GM21717 (cell line): ENCODE measurements at regions not wholly inside any gene's neighbourhood (a gene's known extent, or its start where the extent isn't known, plus 50 kb on each side); places are given as distances from the start of the nearest gene placed in this dataset.

Experiments used
- ATAC-seq: cut with Tn5 transposase; IDR thresholded peaks from one replicate; pipeline ENCODE4 v1.9.1; 2021; ENCODE audit warnings: mild to moderate bottlenecking, moderate library complexity; ENCODE audit not compliant: unreplicated experiment

- no peak for ATAC-seq
These were observed 185.4 kb downstream of the TTLL7 start for GRCh38 chr1:83813576-83813975.

- no peak for ATAC-seq
These were observed 188.8 kb downstream of the TTLL7 start for GRCh38 chr1:83810144-83810543.

- no peak for ATAC-seq
These were observed 190.4 kb downstream of the TTLL7 start for GRCh38 chr1:83808536-83808935.

GRCh38 chr1:83807821-83808220 is 191.1 kb downstream of the TTLL7 start:
- no peak for ATAC-seq

GRCh38 chr1:83807231-83807630 is 191.7 kb downstream of the TTLL7 start:
- no peak for ATAC-seq

GRCh38 chr1:83805921-83806320 is 193.0 kb downstream of the TTLL7 start:
- ATAC-seq, result no peak

- no peak for ATAC-seq
These were observed 196.3 kb downstream of the TTLL7 start for GRCh38 chr1:83802460-83803152.

- ATAC-seq, result no peak
These were observed 196.9 kb downstream of the TTLL7 start for GRCh38 chr1:83802023-83802422.

- no peak for ATAC-seq
These were observed 198.9 kb downstream of the TTLL7 start for GRCh38 chr1:83800066-83800465.

GRCh38 chr1:83799594-83799993 is 199.3 kb downstream of the TTLL7 start:
- ATAC-seq, result no peak

GRCh38 chr1:83798965-83799364 is 200.0 kb downstream of the TTLL7 start:
- ATAC-seq, result no peak

GRCh38 chr1:83796409-83796808 is 202.5 kb downstream of the TTLL7 start:
- ATAC-seq, result no peak

GRCh38 chr1:83794384-83794783 is 204.5 kb downstream of the TTLL7 start:
- peak; percentile 94 for ATAC-seq

- no peak for ATAC-seq
These were observed 207.0 kb downstream of the TTLL7 start for GRCh38 chr1:83791821-83792437.

- ATAC-seq, result no peak
These were observed 208.5 kb downstream of the TTLL7 start for GRCh38 chr1:83790446-83790845.

- no peak for ATAC-seq
These were observed 211.5 kb downstream of the TTLL7 start for GRCh38 chr1:83787246-83787998.

GRCh38 chr1:83781667-83782066 is 217.3 kb downstream of the TTLL7 start:
- ATAC-seq, result no peak

- ATAC-seq, result no peak
These were observed 219.4 kb downstream of the TTLL7 start for GRCh38 chr1:83779565-83779964.

GRCh38 chr1:83777758-83778101 is 221.2 kb downstream of the TTLL7 start:
- no peak for ATAC-seq

- ATAC-seq, result no peak
These were observed 221.8 kb downstream of the TTLL7 start for GRCh38 chr1:83776913-83777757.

GRCh38 chr1:83775977-83776603 is 222.8 kb downstream of the TTLL7 start:
- no peak for ATAC-seq
